ENCODE measurements at regions not wholly inside any gene's neighbourhood (a gene's known extent, or its start where the extent isn't known, plus 50 kb on each side); places are given as distances from the start of the nearest gene placed in this dataset.

- Histone ChIP-seq H3K4me3 (IDR thresholded peaks at IDR 0.05; ENCODE audit: insufficient read depth, low read depth, low read length) (no peak overlapping the region), H3K36me3 (ENCODE audit: insufficient read depth) (no peaks in the 10 kb centered on the region), H4K20me1 (ENCODE audit: insufficient read depth) (no peaks in the 10 kb centered on the region), H3K27ac (no peak overlapping the region), H3K9ac (no peak overlapping the region), H3K27me3 (ENCODE audit: insufficient read depth, low read depth) (no peaks in the 10 kb centered on the region), H3K4me1 (ENCODE audit: low read depth, poor library complexity, severe bottlenecking) (no peaks in the 10 kb centered on the region), H3K4me2 (no peak overlapping the region), H3K79me2 (ENCODE audit: insufficient read depth, low read depth) (no peaks in the 10 kb centered on the region), H2AFZ (ENCODE audit: low read depth) (no peak overlapping the region)
- no peak for TF ChIP-seq CTCF (conservative IDR thresholded peaks at IDR 0.05; ENCODE audit: low read depth, low read length)
Observed at GRCh38 chr9:78620303-78620702, 323.4 kb downstream of the PSAT1 start.

GRCh38 chr9:78620764-78621163, 323.8 kb downstream of the PSAT1 start:
- Histone ChIP-seq H4K20me1 (ENCODE audit: insufficient read depth) (no peaks in the 10 kb centered on the region), H3K9ac (no peak overlapping the region), H3K4me2 (no peak overlapping the region), H3K79me2 (ENCODE audit: insufficient read depth, low read depth) (no peaks in the 10 kb centered on the region), H3K27me3 (ENCODE audit: insufficient read depth, low read depth) (no peaks in the 10 kb centered on the region), H3K27ac (no peak overlapping the region), H3K36me3 (ENCODE audit: insufficient read depth) (no peaks in the 10 kb centered on the region), H3K4me1 (ENCODE audit: low read depth, poor library complexity, severe bottlenecking) (no peaks in the 10 kb centered on the region), H2AFZ (ENCODE audit: low read depth) (no peak overlapping the region), H3K4me3 (IDR thresholded peaks at IDR 0.05; ENCODE audit: insufficient read depth, low read depth, low read length) (no peak overlapping the region)
- no peak for TF ChIP-seq CTCF (conservative IDR thresholded peaks at IDR 0.05; ENCODE audit: low read depth, low read length)

- Histone ChIP-seq H4K20me1 (ENCODE audit: insufficient read depth) (no peaks in the 10 kb centered on the region), H3K79me2 (ENCODE audit: insufficient read depth, low read depth) (no peaks in the 10 kb centered on the region), H3K4me1 (ENCODE audit: low read depth, poor library complexity, severe bottlenecking) (no peaks in the 10 kb centered on the region), H3K4me3 (IDR thresholded peaks at IDR 0.05; ENCODE audit: insufficient read depth, low read depth, low read length) (no peak overlapping the region), H3K27ac (no peak overlapping the region), H3K4me2 (no peak overlapping the region), H3K36me3 (ENCODE audit: insufficient read depth) (no peaks in the 10 kb centered on the region), H3K27me3 (ENCODE audit: insufficient read depth, low read depth) (no peaks in the 10 kb centered on the region), H3K9ac (no peak overlapping the region), H2AFZ (ENCODE audit: low read depth) (no peak overlapping the region)
- no peak for TF ChIP-seq CTCF (conservative IDR thresholded peaks at IDR 0.05; ENCODE audit: low read depth, low read length)
Observed at GRCh38 chr9:78622126-78622525, 325.2 kb downstream of the PSAT1 start.

DNA sequence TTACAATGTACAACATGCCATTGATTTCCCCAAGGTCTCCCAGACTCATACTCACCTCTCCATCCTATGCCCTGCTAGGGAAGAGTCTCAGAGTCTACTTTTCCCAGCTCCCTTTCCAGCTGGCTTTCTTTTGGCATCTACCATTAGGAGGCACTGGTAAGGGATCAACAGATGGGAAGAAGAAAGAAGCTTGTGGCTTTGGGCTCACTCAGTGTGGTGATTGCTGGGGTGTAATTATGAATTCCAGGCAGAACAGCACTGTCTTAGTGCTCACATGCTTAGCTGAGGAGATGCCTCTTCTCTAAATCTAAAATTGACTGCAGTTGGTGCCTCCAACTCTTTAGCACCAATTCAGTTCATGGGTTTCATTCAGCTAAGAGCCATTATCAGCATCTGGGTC, 330.0 kb downstream of the PSAT1 start:
- no peak overlapping the region for H2AFZ ChIP-seq (ENCODE audit: low read depth)
- H3K79me2 ChIP-seq (ENCODE audit: insufficient read depth, low read depth): no peaks in the 10 kb centered on the region
- no peaks in the 10 kb centered on the region for H3K36me3 ChIP-seq (ENCODE audit: insufficient read depth)
- no peak overlapping the region for H3K4me2 ChIP-seq
- H3K27me3 ChIP-seq (ENCODE audit: insufficient read depth, low read depth): no peaks in the 10 kb centered on the region
- no peak overlapping the region for H3K9ac ChIP-seq
- no peaks in the 10 kb centered on the region for H3K4me1 ChIP-seq (ENCODE audit: low read depth, poor library complexity, severe bottlenecking)
- H3K27ac ChIP-seq: no peak overlapping the region
- no peaks in the 10 kb centered on the region for H4K20me1 ChIP-seq (ENCODE audit: insufficient read depth)
- TF ChIP-seq CTCF (conservative IDR thresholded peaks at IDR 0.05; ENCODE audit: low read depth, low read length): no peak
- H3K4me3 ChIP-seq (IDR thresholded peaks at IDR 0.05; ENCODE audit: insufficient read depth, low read depth, low read length): no peak overlapping the region

GRCh38 chr9:78630966-78631365, 334.0 kb downstream of the PSAT1 start:
- no peak for TF ChIP-seq CTCF (conservative IDR thresholded peaks at IDR 0.05; ENCODE audit: low read depth, low read length)
- Histone ChIP-seq H3K79me2 (ENCODE audit: insufficient read depth, low read depth) (no peaks in the 10 kb centered on the region), H3K4me2 (no peak overlapping the region), H3K27me3 (ENCODE audit: insufficient read depth, low read depth) (no peaks in the 10 kb centered on the region), H4K20me1 (ENCODE audit: insufficient read depth) (no peaks in the 10 kb centered on the region), H3K9ac (no peak overlapping the region), H3K4me3 (IDR thresholded peaks at IDR 0.05; ENCODE audit: insufficient read depth, low read depth, low read length) (no peak overlapping the region), H3K36me3 (ENCODE audit: insufficient read depth) (no peaks in the 10 kb centered on the region), H3K27ac (no peak overlapping the region), H3K4me1 (ENCODE audit: low read depth, poor library complexity, severe bottlenecking) (no peaks in the 10 kb centered on the region), H2AFZ (ENCODE audit: low read depth) (no peak overlapping the region)

Measured in KMS-11 (cell line).